C1 segment of cervical spinal cord (tissue), 14 donors: ENCODE measurements at regions not wholly inside any gene's neighbourhood (a gene's known extent, or its start where the extent isn't known, plus 50 kb on each side); places are given as distances from the start of the nearest gene placed in this dataset.

ENCODE experiments used
- DNase-seq, 14 donors: peaks; one replicate each; lab custom pipeline; 2025; lab: John Stamatoyannopoulos, UW

- DNase-seq, result peak in 1 of 14 donors; percentile 69
Measured at GRCh38 chr22:42180349-42180842, 49.8 kb upstream of the CYP2D6 start.
